ENCODE measurements at regions not wholly inside any gene's neighbourhood (a gene's known extent, or its start where the extent isn't known, plus 50 kb on each side); places are given as distances from the start of the nearest gene placed in this dataset.

DNA sequence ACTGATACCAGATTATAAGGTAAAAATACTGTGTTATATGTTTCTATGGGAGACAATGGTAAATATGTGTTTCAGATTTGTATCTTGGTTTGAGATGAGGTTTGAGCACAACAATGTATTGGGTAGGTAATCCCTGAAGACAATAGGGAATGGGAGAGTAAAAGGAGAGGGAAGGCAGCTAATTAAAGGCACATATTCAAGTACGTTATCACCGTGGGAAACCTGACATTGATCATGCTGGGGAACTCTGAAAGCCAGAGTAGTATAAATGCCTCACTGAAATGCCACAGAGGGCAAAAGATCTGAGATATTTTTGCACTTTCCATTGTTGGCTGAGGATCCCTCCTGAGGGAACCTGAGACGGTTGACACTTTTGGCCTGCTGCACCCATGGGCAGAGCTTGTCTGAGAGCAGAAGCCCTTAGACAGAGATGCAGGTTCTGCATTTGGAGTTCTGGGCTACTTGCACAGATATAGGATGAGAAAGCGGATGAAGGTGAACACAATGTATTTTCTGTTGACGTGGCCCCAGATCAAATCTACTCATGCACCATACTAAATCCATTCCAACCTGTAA lies 506.7 kb downstream of the PCDH18 start:
- Histone ChIP-seq H3K27me3 (ENCODE audit: insufficient read depth, low read length) (no peaks in the 10 kb centered on the region), H2AFZ (ENCODE audit: low read depth, low read length, poor library complexity, severe bottlenecking) (no peak overlapping the region), H3K79me2 (ENCODE audit: insufficient read depth, low read length) (no peaks in the 10 kb centered on the region), H3K9ac (ENCODE audit: low read length) (no peak overlapping the region), H3K9me2 (ENCODE audit: insufficient read depth) (no peaks in the 10 kb centered on the region; the same call in 1 of the 2 replicates), H4K20me1 (ENCODE audit: insufficient read depth) (no peaks in the 10 kb centered on the region; the same call in 1 of the 2 replicates), H3K4me3 (replicated peaks in 1 of 2; ENCODE audit: low read depth in 1 of 2, low read length in 2 of 2) (no peak overlapping the region), H3K36me3 (ENCODE audit: control insufficient read depth in 1 of 2, insufficient read depth in 2 of 2, low read length in 2 of 2) (no peaks in the 10 kb centered on the region), H3K27ac (ENCODE audit: low read depth, low read length) (no peak overlapping the region), H3K9me3 (ENCODE audit: control insufficient read depth in 1 of 2, insufficient read depth in 1 of 2, low read depth in 1 of 2, low read length in 2 of 2) (no peaks in the 10 kb centered on the region), H3K4me2 (ENCODE audit: low read length) (no peak overlapping the region), H3K4me1 (ENCODE audit: control insufficient read depth in 1 of 2, insufficient read depth in 2 of 2, low read length in 2 of 2) (no peaks in the 10 kb centered on the region)
- intact Hi-C loops (cut with micrococcal nuclease): no loop called here
- ChIA-PET RAD21 (ENCODE audit: low non-redundant PET in 1 of 2, low total read pairs in 2 of 2, uncharacterized antibody in 2 of 2, unreplicated experiment in 2 of 2) (no interaction called here), CTCF (no interaction called here), POLR2A (no interaction called here)
- DNase-seq (ENCODE audit: low read depth, low spot score) (no peak), ATAC-seq (no peak)
- TF ChIP-seq CEBPB (IDR thresholded peaks at IDR 0.05; ENCODE audit: low read depth) (no peak), JUND (IDR thresholded peaks at IDR 0.05) (no peak), CBX3 (IDR thresholded peaks at IDR 0.05; ENCODE audit: low read depth) (no peak), ZNF274 (IDR thresholded peaks at IDR 0.05; ENCODE audit: low read depth, low read length) (no peak), SRF (IDR thresholded peaks at IDR 0.05; ENCODE audit: low read depth) (no peak), YY1 (IDR thresholded peaks at IDR 0.05; ENCODE audit: extremely low read depth, insufficient replicate concordance, low read depth, low read length) (no peak), EZH2 (IDR thresholded peaks at IDR 0.05) (no peak), FOSL1 (IDR thresholded peaks at IDR 0.05; ENCODE audit: low read depth) (no peak), ZFX (IDR thresholded peaks at IDR 0.05) (no peak), EZH2phosphoT487 (IDR thresholded peaks at IDR 0.05; ENCODE audit: borderline replicate concordance) (no peak), SIN3A (IDR thresholded peaks at IDR 0.05; ENCODE audit: low read depth) (no peak), TCF7L2 (IDR thresholded peaks at IDR 0.05; ENCODE audit: borderline replicate concordance, extremely low read depth, insufficient read depth, insufficient read length) (no peak), ELF1 (IDR thresholded peaks at IDR 0.05; ENCODE audit: borderline replicate concordance, low read depth) (no peak), RAD21 (IDR thresholded peaks at IDR 0.05; ENCODE audit: low read depth) (no peak)
- TF ChIP-seq, protein P1, sequence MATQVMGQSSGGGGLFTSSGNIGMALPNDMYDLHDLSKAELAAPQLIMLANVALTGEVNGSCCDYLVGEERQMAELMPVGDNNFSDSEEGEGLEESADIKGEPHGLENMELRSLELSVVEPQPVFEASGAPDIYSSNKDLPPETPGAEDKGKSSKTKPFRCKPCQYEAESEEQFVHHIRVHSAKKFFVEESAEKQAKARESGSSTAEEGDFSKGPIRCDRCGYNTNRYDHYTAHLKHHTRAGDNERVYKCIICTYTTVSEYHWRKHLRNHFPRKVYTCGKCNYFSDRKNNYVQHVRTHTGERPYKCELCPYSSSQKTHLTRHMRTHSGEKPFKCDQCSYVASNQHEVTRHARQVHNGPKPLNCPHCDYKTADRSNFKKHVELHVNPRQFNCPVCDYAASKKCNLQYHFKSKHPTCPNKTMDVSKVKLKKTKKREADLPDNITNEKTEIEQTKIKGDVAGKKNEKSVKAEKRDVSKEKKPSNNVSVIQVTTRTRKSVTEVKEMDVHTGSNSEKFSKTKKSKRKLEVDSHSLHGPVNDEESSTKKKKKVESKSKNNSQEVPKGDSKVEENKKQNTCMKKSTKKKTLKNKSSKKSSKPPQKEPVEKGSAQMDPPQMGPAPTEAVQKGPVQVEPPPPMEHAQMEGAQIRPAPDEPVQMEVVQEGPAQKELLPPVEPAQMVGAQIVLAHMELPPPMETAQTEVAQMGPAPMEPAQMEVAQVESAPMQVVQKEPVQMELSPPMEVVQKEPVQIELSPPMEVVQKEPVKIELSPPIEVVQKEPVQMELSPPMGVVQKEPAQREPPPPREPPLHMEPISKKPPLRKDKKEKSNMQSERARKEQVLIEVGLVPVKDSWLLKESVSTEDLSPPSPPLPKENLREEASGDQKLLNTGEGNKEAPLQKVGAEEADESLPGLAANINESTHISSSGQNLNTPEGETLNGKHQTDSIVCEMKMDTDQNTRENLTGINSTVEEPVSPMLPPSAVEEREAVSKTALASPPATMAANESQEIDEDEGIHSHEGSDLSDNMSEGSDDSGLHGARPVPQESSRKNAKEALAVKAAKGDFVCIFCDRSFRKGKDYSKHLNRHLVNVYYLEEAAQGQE (IDR thresholded peaks at IDR 0.05; ENCODE audit: low read depth): no peak
- TF ChIP-seq, protein P2, sequence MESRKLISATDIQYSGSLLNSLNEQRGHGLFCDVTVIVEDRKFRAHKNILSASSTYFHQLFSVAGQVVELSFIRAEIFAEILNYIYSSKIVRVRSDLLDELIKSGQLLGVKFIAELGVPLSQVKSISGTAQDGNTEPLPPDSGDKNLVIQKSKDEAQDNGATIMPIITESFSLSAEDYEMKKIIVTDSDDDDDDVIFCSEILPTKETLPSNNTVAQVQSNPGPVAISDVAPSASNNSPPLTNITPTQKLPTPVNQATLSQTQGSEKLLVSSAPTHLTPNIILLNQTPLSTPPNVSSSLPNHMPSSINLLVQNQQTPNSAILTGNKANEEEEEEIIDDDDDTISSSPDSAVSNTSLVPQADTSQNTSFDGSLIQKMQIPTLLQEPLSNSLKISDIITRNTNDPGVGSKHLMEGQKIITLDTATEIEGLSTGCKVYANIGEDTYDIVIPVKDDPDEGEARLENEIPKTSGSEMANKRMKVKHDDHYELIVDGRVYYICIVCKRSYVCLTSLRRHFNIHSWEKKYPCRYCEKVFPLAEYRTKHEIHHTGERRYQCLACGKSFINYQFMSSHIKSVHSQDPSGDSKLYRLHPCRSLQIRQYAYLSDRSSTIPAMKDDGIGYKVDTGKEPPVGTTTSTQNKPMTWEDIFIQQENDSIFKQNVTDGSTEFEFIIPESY (IDR thresholded peaks at IDR 0.05; ENCODE audit: extremely low read depth, insufficient replicate concordance, low read length): no peak
- TF ChIP-seq, protein P3, sequence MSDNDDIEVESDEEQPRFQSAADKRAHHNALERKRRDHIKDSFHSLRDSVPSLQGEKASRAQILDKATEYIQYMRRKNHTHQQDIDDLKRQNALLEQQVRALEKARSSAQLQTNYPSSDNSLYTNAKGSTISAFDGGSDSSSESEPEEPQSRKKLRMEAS (IDR thresholded peaks at IDR 0.05): no peak
- TF ChIP-seq, protein P4, sequence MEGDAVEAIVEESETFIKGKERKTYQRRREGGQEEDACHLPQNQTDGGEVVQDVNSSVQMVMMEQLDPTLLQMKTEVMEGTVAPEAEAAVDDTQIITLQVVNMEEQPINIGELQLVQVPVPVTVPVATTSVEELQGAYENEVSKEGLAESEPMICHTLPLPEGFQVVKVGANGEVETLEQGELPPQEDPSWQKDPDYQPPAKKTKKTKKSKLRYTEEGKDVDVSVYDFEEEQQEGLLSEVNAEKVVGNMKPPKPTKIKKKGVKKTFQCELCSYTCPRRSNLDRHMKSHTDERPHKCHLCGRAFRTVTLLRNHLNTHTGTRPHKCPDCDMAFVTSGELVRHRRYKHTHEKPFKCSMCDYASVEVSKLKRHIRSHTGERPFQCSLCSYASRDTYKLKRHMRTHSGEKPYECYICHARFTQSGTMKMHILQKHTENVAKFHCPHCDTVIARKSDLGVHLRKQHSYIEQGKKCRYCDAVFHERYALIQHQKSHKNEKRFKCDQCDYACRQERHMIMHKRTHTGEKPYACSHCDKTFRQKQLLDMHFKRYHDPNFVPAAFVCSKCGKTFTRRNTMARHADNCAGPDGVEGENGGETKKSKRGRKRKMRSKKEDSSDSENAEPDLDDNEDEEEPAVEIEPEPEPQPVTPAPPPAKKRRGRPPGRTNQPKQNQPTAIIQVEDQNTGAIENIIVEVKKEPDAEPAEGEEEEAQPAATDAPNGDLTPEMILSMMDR (IDR thresholded peaks at IDR 0.05 in 2 of 3, conservative IDR thresholded peaks at IDR 0.05 in 1 of 3; ENCODE audit: borderline replicate concordance in 1 of 3, insufficient read depth in 1 of 3, low read depth in 2 of 3, low read length in 2 of 3): no peak
- BruUV-seq (replicated peaks): no TSS peak

Data from HCT116 (cell line).